Activated CD8-positive, alpha-beta T cell treated with anti-CD3 and anti-CD28 coated beads for 36 hours (primary cell): ENCODE measurements at regions not wholly inside any gene's neighbourhood (a gene's known extent, or its start where the extent isn't known, plus 50 kb on each side); places are given as distances from the start of the nearest gene placed in this dataset.
"Not testable (repeated sequence)": the region's sequence is repeated elsewhere in the genome, so short reads cannot be mapped to it uniquely, and the experiment has no call there.

Source experiments
- ATAC-seq: fragments of 200-7000 bp; cut with Tn5 transposase; one replicate; pipeline ENCODE4 v1.10.0; 2021; ENCODE audit warnings: mild to moderate bottlenecking, moderate library complexity
- CTCF ChIA-PET: fragments of 350-600 bp; sonication (Branson Sonifier 250); formaldehyde crosslinking; loops from one replicate; lab custom pipeline; 2021; ENCODE audit warnings: antibody characterized with exemption; lab: Charles Lee
- POLR2A ChIA-PET: fragments of 350-600 bp; sonication (Branson Sonifier 250); formaldehyde crosslinking; loops from one replicate; lab custom pipeline; 2021; ENCODE audit warnings: antibody characterized with exemption; lab: Charles Lee
- DNase-seq: peaks from one replicate; pipeline ENCODE4 v3.0.0-alpha.2; 2020
- H3K27ac Mint-ChIP-seq: one replicate; pipeline ENCODE4 v1.8.0; 2021; ENCODE audit warnings: mild to moderate bottlenecking, mixed read lengths
- H3K27me3 Mint-ChIP-seq: one replicate; pipeline ENCODE4 v1.8.0; 2021; ENCODE audit warnings: mixed read lengths
- H3K36me3 Mint-ChIP-seq: one replicate; pipeline ENCODE4 v1.8.0; 2021; ENCODE audit warnings: low read depth, mixed read lengths
- H3K4me1 Mint-ChIP-seq: one replicate; pipeline ENCODE4 v1.8.0; 2021; ENCODE audit warnings: low read depth, mixed read lengths
- H3K4me3 Mint-ChIP-seq: one replicate; pipeline ENCODE4 v1.8.0; 2021; ENCODE audit warnings: mild to moderate bottlenecking, moderate library complexity, mixed read lengths
- H3K9me3 Mint-ChIP-seq: one replicate; pipeline ENCODE4 v1.8.0; 2021; ENCODE audit warnings: mixed read lengths
- CTCF ChIP-seq: fragments of 200-600 bp; IDR thresholded peaks from one replicate; pipeline ENCODE4 v1.8.0; 2022; ENCODE audit warnings: antibody characterized with exemption, mild to moderate bottlenecking
- intact Hi-C: fragments of 100-400 bp; cut with micrococcal nuclease; formaldehyde crosslinking; loops from one replicate; pipeline ENCODE4 v1.10.0; 2022

GRCh38 chr1:81183553-81183952, 617.2 kb upstream of the ADGRL2 start:
- CTCF ChIA-PET: no interaction called here
- Mint-ChIP-seq H3K27ac (no peak overlapping the region), H3K9me3 (peaks cover 8% of the 10 kb centered on the region), H3K27me3 (no peaks in the 10 kb centered on the region), H3K4me3 (no peak overlapping the region), H3K36me3 (no peaks in the 10 kb centered on the region), H3K4me1 (no peaks in the 10 kb centered on the region)
- DNase-seq: no peak
- TF ChIP-seq CTCF: no peak
- POLR2A ChIA-PET: no interaction called here
- ATAC-seq: no peak
- intact Hi-C loops: no loop called here

- TF ChIP-seq CTCF: no peak
- ATAC-seq: no peak
- H3K4me3 Mint-ChIP-seq: no peak overlapping the region
- no peaks in the 10 kb centered on the region for H3K36me3 Mint-ChIP-seq
- no peak overlapping the region for H3K27ac Mint-ChIP-seq
- POLR2A ChIA-PET: no interaction called here
- H3K27me3 Mint-ChIP-seq: no peaks in the 10 kb centered on the region
- peaks cover 8% of the 10 kb centered on the region for H3K9me3 Mint-ChIP-seq
- H3K4me1 Mint-ChIP-seq: no peaks in the 10 kb centered on the region
- no peak for DNase-seq
- CTCF ChIA-PET: no interaction called here
- intact Hi-C loops: no loop called here
Measured at GRCh38 chr1:81183051-81183450, 617.7 kb upstream of the ADGRL2 start.

GRCh38 chr1:81179242-81179641, 621.5 kb upstream of the ADGRL2 start:
- Mint-ChIP-seq H3K36me3 (no peaks in the 10 kb centered on the region), H3K4me1 (no peaks in the 10 kb centered on the region), H3K27me3 (no peaks in the 10 kb centered on the region), H3K9me3 (peaks cover 10% of the 10 kb centered on the region), H3K27ac (no peak overlapping the region), H3K4me3 (no peak overlapping the region)
- ATAC-seq: no peak
- no peak for TF ChIP-seq CTCF
- no peak for DNase-seq
- CTCF ChIA-PET: no interaction called here
- POLR2A ChIA-PET: no interaction called here
- intact Hi-C loops: no loop called here

- peaks cover 10% of the 10 kb centered on the region for H3K9me3 Mint-ChIP-seq
- H3K36me3 Mint-ChIP-seq, intact Hi-C loops, H3K27me3 Mint-ChIP-seq, ATAC-seq, H3K4me3 Mint-ChIP-seq, H3K27ac Mint-ChIP-seq, DNase-seq, POLR2A ChIA-PET, H3K4me1 Mint-ChIP-seq, CTCF ChIA-PET: not testable (repeated sequence)
Measured at GRCh38 chr1:81178431-81179093, 622.2 kb upstream of the ADGRL2 start.

GRCh38 chr1:81174811-81175476, 625.8 kb upstream of the ADGRL2 start:
- Mint-ChIP-seq H3K36me3 (no peaks in the 10 kb centered on the region), H3K27me3 (no peaks in the 10 kb centered on the region), H3K9me3 (peaks cover 18% of the 10 kb centered on the region), H3K4me1 (no peaks in the 10 kb centered on the region), H3K4me3 (no peak overlapping the region), H3K27ac (no peak overlapping the region)
- DNase-seq (no peak), ATAC-seq (no peak)
- ChIA-PET POLR2A (no interaction called here), CTCF (no interaction called here)
- intact Hi-C loops: no loop called here
- TF ChIP-seq CTCF: no peak
